ENCODE measurements at regions not wholly inside any gene's neighbourhood (a gene's known extent, or its start where the extent isn't known, plus 50 kb on each side); places are given as distances from the start of the nearest gene placed in this dataset.
A peak's percentile ranks its signal among the peaks of the same experiment; 100 is the strongest.

- no peak overlapping the region for H3K27ac Mint-ChIP-seq
- H3K4me1 Mint-ChIP-seq = no peaks in the 10 kb centered on the region
- DNase-seq = no peak
These were observed 246.8 kb upstream of the TNP1 start for GRCh38 chr2:217106650-217107014.

GRCh38 chr2:217105733-217106649, 246.1 kb upstream of the TNP1 start:
- H3K27ac Mint-ChIP-seq = no peak overlapping the region
- H3K9me3 Mint-ChIP-seq = no peaks in the 10 kb centered on the region
- DNase-seq = no peak
- TF ChIP-seq CTCF (IDR thresholded peaks at IDR 0.05) = no peak
- no peaks in the 10 kb centered on the region for H3K36me3 Mint-ChIP-seq (ENCODE audit: low read depth)
- no peak overlapping the region for H3K4me3 Mint-ChIP-seq
- peaks cover 3% of the 10 kb centered on the region for H3K27me3 Mint-ChIP-seq (ENCODE audit: low read depth, poor library complexity)
- no peaks in the 10 kb centered on the region for H3K4me1 Mint-ChIP-seq

More at GRCh38 chr2:217106650-217107014, 246.8 kb upstream of the TNP1 start:
- Mint-ChIP-seq H3K27me3 (ENCODE audit: low read depth, poor library complexity) (peaks cover 3% of the 10 kb centered on the region), H3K9me3 (no peaks in the 10 kb centered on the region), H3K4me3 (no peak overlapping the region), H3K36me3 (ENCODE audit: low read depth) (no peaks in the 10 kb centered on the region)
- peak; percentile 35 for TF ChIP-seq CTCF (IDR thresholded peaks at IDR 0.05)

GRCh38 chr2:217103752-217104545, 244.1 kb upstream of the TNP1 start:
- H3K4me3 Mint-ChIP-seq = no peak overlapping the region
- TF ChIP-seq CTCF (IDR thresholded peaks at IDR 0.05) = no peak
- no peak for DNase-seq
- H3K4me1 Mint-ChIP-seq = no peaks in the 10 kb centered on the region
- H3K36me3 Mint-ChIP-seq (ENCODE audit: low read depth) = no peaks in the 10 kb centered on the region
- peaks cover 3% of the 10 kb centered on the region for H3K27me3 Mint-ChIP-seq (ENCODE audit: low read depth, poor library complexity)
- no peaks in the 10 kb centered on the region for H3K9me3 Mint-ChIP-seq
- H3K27ac Mint-ChIP-seq = no peak overlapping the region

DNA sequence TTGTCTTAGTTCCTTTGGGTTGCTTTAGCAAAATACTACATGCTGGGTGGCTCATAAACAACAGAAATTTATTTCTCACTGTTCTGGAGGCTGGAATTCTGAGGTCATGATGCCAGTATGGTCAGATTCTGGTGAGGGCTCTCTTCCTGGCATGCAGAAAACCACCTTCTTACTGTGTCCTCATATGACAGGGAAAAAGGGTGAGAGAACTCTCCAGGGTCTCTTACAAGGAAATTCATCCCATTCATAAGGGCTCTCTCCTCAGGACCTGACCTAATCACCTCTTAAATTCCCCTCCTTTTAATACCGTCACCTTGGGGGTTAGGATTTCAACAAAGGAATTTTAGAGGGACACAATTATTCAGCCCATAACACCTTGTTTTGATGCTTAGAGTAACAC, 243.1 kb upstream of the TNP1 start:
- Mint-ChIP-seq H3K36me3 (ENCODE audit: low read depth) (no peaks in the 10 kb centered on the region), H3K27ac (no peak overlapping the region), H3K4me1 (peaks cover under 1% of the 10 kb centered on the region), H3K27me3 (ENCODE audit: low read depth, poor library complexity) (no peaks in the 10 kb centered on the region), H3K9me3 (no peaks in the 10 kb centered on the region), H3K4me3 (no peak overlapping the region)
- TF ChIP-seq CTCF (IDR thresholded peaks at IDR 0.05) = no peak
- DNase-seq = no peak

GRCh38 chr2:217101972-217102371, 242.1 kb upstream of the TNP1 start:
- Mint-ChIP-seq H3K27ac (no peak overlapping the region), H3K4me3 (no peak overlapping the region), H3K36me3 (ENCODE audit: low read depth) (no peaks in the 10 kb centered on the region), H3K4me1 (peaks cover 10% of the 10 kb centered on the region), H3K9me3 (no peaks in the 10 kb centered on the region), H3K27me3 (ENCODE audit: low read depth, poor library complexity) (no peaks in the 10 kb centered on the region)
- no peak for TF ChIP-seq CTCF (IDR thresholded peaks at IDR 0.05)
- DNase-seq = no peak

Data from nephron progenitor cell (in vitro differentiated cells).